ENCODE measurements at regions not wholly inside any gene's neighbourhood (a gene's known extent, or its start where the extent isn't known, plus 50 kb on each side); places are given as distances from the start of the nearest gene placed in this dataset.

GRCh38 chr6:119760046-119760445, 410.5 kb upstream of the MAN1A1 start:
- TF ChIP-seq CTCF (IDR thresholded peaks at IDR 0.05): no peak
- no peak for TF ChIP-seq POLR2A (IDR thresholded peaks at IDR 0.05)

Measured in body of pancreas (tissue), 4 donors.